ENCODE measurements at regions not wholly inside any gene's neighbourhood (a gene's known extent, or its start where the extent isn't known, plus 50 kb on each side); places are given as distances from the start of the nearest gene placed in this dataset.
A peak's percentile ranks its signal among the peaks of the same experiment; 100 is the strongest.

DNA sequence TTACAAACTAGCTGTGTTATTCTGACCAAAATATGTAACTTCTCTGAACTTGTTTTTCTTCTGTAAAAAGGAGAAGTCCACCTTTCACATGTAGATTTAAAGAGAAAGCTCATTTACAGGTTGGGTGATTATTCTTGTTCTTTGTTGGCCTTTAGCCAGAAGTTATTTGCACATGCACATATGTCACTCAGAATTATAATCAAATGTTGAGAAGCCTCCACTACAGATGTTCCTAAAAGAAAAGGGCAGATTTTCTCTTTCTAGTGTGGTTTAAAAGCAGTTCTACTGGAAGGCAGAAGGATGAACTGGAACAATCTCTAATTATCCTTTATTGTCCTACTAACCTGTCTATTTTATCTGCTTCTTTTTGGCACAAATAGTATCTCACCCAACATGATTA is 209.8 kb upstream of the ELAVL2 start:
- TF ChIP-seq, protein P1, sequence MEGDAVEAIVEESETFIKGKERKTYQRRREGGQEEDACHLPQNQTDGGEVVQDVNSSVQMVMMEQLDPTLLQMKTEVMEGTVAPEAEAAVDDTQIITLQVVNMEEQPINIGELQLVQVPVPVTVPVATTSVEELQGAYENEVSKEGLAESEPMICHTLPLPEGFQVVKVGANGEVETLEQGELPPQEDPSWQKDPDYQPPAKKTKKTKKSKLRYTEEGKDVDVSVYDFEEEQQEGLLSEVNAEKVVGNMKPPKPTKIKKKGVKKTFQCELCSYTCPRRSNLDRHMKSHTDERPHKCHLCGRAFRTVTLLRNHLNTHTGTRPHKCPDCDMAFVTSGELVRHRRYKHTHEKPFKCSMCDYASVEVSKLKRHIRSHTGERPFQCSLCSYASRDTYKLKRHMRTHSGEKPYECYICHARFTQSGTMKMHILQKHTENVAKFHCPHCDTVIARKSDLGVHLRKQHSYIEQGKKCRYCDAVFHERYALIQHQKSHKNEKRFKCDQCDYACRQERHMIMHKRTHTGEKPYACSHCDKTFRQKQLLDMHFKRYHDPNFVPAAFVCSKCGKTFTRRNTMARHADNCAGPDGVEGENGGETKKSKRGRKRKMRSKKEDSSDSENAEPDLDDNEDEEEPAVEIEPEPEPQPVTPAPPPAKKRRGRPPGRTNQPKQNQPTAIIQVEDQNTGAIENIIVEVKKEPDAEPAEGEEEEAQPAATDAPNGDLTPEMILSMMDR (IDR thresholded peaks at IDR 0.05), result no peak
- no peak for TF ChIP-seq POLR2A (IDR thresholded peaks at IDR 0.05)
- no peak for DNase-seq
- H3K27ac ChIP-seq, result no peak overlapping the region
- no peaks in the 10 kb centered on the region for H3K9me3 ChIP-seq
- no peak for ATAC-seq
- intact Hi-C loops (cut with DNase I), result no loop called here
- H3K36me3 ChIP-seq, result no peaks in the 10 kb centered on the region
- H3K4me3 ChIP-seq, result no peak overlapping the region
- no peaks in the 10 kb centered on the region for H3K4me1 ChIP-seq
- H3K27me3 ChIP-seq, result no peaks in the 10 kb centered on the region

DNA sequence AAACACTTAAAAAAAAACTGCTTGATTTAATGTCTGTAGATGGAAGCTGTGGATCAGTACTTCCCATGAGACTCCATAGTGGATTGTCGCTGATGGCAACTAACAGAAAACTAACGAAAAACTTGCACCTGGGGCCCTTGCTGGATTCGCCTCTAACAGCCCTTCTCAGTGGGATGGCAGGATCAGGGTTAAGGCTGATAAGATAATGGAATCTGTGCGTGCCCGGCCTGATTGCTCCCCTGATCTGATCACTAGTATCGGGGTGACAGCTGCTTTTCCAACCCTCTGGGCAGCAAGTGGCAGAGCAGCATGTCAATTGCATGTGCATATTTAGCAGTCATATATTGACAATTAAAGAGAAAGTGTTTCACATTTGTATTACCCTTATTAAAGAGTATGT is 185.8 kb upstream of the ELAVL2 start:
- ATAC-seq, result no peak
- DNase-seq, result peak in 1 of 5 donors; percentile 25
- Histone ChIP-seq H3K4me3 (no peak overlapping the region), H3K27ac (no peak overlapping the region), H3K36me3 (no peaks in the 10 kb centered on the region), H3K4me1 (no peaks in the 10 kb centered on the region), H3K27me3 (no peaks in the 10 kb centered on the region), H3K9me3 (peaks cover 0 to 6% (median 0%) of the 10 kb centered on the region in 12 donors)
- intact Hi-C loops (cut with DNase I), result no loop called here
- TF ChIP-seq, protein P1 (IDR thresholded peaks at IDR 0.05), result no peak
- TF ChIP-seq POLR2A (IDR thresholded peaks at IDR 0.05), result no peak
- 45 to 55% (median 50%) methylated on average over 6 of the region's 6 CpGs for WGBS, 4 donors

DNA sequence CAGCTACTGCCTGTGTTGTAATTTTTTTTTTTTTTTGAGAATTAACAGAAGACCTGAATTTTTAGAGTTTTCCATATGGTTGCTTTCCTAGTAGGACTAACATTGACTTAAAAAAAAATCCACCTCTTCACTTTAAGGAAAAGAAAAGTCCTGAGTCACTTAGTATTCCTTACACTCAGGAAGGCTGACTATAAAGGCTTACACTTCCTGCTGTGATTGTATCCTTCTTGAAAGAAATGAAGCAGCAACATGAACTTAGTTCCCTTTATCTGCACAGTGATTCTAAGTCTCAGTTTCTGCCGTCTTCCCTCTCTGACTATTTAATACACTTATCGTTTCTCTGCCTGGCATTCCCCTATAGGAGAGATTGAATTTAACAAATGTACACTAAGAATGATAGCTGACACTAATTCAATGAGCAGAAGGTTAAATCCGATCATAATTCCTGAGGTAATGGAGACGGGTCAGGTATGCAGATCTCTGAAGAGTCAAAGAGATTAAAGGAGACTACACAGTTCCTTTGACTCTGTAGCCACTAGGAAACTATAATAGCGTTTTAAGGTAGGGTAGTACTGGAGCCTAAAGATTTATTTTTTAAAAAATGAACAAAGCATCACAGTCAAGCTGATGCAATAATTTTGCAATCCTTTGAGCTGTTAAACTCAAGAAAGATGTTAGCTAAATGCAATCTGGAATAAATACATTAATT is 185.1 kb upstream of the ELAVL2 start:
- no peaks in the 10 kb centered on the region for H3K4me1 ChIP-seq
- no peak for TF ChIP-seq POLR2A (IDR thresholded peaks at IDR 0.05)
- TF ChIP-seq, protein P1 (IDR thresholded peaks at IDR 0.05), result no peak
- DNase-seq (no peak), ATAC-seq (no peak)
- no peak overlapping the region for H3K27ac ChIP-seq
- H3K27me3 ChIP-seq, result no peaks in the 10 kb centered on the region
- H3K36me3 ChIP-seq, result no peaks in the 10 kb centered on the region
- no peak overlapping the region for H3K4me3 ChIP-seq
- H3K9me3 ChIP-seq, result peaks cover 0 to 6% (median 0%) of the 10 kb centered on the region in 12 donors
- 52 to 70% (median 60%) methylated on average over 5 of the region's 5 CpGs for WGBS, 4 donors
- intact Hi-C loops (cut with DNase I), result no loop called here

DNA sequence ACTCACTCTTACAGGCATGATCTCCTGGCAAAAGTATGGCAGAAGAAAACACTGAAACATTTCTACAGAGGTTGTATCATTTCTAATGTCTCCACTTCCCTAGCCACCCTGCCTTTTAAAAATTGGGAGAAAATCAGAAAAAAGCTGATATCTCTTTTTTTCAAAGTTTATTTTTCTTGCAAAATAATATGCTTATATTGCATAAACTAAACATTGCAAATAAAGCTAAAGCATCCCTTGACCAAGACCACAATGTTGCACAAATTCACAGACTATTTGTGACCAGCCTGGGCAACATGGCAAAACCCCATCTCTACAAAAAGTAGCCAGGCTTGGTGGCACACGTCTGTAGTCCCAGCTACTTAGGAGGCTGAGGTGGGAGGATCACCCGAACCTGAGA is 183.3 kb upstream of the ELAVL2 start:
- WGBS, 4 donors, result 72 to 84% (median 76%) methylated on average over 2 of the region's 2 CpGs
- H3K4me3 ChIP-seq, result no peak overlapping the region
- DNase-seq (no peak), ATAC-seq (no peak)
- no peaks in the 10 kb centered on the region for H3K27me3 ChIP-seq
- TF ChIP-seq POLR2A (IDR thresholded peaks at IDR 0.05), result no peak
- TF ChIP-seq, protein P1 (IDR thresholded peaks at IDR 0.05), result no peak
- H3K36me3 ChIP-seq, result no peaks in the 10 kb centered on the region
- H3K27ac ChIP-seq, result no peak overlapping the region
- no peaks in the 10 kb centered on the region for H3K9me3 ChIP-seq
- intact Hi-C loops (cut with DNase I), result no loop called here
- no peaks in the 10 kb centered on the region for H3K4me1 ChIP-seq
